Umbilical cord (tissue), 1 donor: ENCODE measurements at regions not wholly inside any gene's neighbourhood (a gene's known extent, or its start where the extent isn't known, plus 50 kb on each side); places are given as distances from the start of the nearest gene placed in this dataset.

ENCODE experiments used
- DNase-seq: peaks from one replicate; pipeline ENCODE4 v3.0.0-alpha.2; 2015; ENCODE audit warnings: low spot score

DNA sequence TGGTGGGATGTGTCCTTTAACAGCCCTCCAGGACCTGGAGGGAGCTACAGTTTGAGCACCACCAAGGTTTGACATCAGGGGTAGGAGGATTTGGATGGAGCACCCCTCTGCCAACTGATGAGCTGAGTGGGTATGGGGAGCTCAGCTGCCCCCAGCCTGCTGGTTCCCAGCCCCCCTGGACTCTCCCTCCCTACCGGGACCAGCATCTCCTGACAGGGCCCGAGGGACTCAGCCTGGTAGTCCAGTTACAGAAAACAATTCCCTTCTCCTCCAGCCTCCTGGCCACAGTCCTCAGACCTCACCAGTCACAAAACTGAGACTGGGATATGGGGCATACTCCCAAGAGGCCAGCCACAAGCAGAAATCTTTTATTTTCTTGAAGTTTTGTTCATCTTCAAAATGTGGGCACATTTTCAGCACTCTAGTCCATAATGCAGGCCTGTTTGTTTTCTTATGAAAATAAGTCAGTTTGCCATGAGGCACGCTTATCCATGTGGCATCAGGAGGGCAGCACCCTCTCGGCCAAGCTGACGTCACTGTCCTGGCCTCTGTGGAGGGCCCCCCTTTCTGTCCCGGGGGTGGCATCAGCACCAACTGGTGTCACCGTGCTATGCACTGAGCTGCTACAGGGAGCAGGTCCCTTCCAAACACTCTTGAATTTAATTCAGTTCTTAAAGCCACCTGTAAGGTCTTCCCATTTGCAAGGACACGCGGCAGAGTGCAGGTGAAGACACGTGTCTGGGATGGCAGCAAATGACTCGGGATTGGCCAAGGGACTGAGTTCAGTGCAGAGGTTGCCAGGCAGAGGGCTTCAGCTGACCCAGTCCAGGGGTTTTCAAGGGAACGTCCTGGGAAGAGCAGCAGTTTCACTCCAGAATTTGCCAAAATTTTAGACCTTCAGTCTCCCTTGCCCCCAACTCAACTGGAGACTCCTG, 187.6 kb downstream of the GADD45G start:
- no peak for DNase-seq

DNA sequence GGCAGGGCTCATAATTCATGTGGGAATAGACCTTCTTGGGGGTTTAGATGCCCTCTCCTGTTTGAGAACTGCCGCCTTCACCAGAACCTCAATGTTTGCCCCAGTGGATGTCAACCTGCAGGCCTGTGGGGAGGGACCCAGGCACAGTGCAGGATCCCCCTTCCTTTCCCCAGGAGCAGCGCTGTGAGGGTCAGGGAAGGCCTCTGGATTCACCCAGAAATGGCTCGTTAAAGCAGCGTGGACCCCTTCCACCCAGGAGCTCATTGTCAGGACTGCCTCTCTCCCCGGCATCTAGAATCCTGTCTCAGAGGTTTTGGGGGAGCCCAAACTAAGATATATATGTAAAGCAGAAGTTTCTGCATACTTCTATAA, 188.3 kb downstream of the GADD45G start:
- no peak for DNase-seq

DNA sequence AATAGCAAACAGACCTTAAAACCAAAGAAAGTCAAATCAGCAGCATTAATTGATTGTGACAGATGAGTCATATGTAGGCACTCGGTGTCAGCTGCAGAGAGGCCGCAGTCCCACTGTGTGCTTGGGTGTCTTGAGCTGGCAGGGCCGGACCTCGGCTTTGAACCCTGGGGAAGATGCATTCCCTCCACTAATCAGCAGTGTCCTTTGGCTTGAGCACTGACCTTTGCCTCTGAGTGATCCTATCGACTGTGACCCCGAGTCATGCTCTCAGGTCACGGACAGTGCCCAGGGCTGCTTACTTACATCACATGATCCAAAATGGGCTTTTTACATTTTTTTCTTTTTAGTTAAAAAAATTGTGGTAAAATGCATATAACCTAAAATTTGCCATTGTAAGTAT, 188.7 kb downstream of the GADD45G start:
- DNase-seq, result no peak

DNA sequence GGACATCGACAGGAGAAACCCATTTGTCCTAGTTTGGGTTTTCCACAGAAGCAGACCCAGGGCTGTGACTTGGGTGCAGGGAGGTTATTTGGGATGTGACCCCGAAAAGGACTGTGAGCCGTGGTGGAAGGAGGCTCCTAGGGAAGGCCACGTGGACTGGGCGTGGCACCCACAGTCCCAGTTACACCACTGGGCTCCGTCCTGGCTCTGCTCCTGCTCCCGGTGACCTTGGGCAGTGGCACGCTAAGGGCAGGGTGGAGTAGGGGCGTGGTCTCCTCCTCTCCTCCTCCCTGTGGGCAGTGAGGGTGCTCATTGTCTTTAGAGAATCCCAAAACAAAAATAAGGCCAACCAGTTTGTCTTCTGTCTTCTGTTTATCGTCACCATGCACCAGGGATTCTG, 190.1 kb downstream of the GADD45G start:
- DNase-seq, result no peak

DNA sequence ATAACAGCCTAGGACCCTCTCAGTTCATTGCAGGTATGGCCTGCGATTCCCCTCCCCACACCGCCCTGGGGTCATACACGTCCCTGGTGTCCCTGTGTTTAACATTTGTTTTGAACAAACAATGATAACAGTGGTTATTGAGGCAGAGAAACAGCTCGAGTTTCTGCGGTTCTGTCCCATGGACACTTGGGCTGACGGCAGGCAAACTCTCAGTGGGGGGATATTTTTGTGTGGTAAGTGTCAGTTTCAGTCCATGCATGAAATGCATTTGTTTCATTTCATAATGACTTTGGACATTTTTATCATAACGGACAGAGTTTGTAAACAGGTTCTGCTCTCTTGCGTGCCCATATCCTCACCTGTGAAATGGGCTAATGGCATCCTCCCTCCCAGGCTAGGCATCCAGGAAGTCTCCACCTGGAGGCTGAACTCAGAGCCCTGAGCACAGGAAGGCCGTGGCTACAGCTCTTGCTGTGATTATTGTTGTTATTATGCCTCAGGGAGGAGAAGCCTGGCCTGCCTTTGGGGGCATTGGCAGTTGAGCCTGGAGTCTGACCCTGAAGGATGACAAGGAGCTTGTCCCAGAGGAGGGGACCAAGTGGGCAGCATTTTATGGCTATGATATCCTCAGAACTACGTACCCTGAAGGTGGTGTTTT, 190.9 kb downstream of the GADD45G start:
- no peak for DNase-seq

DNA sequence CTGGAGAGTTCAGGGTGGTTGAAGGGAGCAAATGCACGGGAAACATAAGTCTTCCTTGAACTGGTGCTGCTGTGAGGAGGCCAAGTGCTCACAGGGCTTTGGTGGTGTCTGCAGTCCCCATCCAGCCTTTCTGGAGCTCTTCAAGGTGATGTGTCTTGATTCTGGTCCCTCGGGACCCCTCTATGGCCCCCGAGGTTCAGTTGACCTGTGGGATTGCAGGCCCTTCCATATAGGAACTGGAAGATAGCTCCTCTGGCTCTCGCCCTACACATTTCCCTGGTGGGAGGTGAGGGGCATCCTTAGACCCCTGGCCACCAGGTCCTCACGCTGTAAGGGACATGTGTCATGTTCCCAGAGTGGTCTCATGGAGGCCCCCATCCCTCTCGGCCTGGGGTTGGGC, 191.8 kb downstream of the GADD45G start:
- DNase-seq, result no peak

DNA sequence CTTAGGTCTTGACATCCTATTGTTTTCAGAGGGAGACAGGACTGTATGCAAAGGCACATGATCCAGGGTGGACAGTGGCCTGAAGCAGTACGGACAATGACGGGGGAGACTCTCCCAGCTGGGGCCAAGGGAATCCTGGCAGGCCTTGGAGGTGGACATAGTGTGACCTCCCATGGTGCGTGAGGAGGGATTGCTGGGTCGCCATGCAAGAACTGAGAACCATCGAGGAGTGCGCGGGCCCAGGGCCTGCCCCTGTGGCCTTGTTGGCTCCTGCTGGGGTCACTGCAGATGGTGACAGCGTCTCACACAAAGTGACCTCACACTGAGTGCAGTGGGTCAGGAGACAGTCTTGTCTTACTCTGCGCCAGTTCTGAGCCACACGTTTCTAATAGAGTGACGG, 192.4 kb downstream of the GADD45G start:
- DNase-seq, result no peak

DNA sequence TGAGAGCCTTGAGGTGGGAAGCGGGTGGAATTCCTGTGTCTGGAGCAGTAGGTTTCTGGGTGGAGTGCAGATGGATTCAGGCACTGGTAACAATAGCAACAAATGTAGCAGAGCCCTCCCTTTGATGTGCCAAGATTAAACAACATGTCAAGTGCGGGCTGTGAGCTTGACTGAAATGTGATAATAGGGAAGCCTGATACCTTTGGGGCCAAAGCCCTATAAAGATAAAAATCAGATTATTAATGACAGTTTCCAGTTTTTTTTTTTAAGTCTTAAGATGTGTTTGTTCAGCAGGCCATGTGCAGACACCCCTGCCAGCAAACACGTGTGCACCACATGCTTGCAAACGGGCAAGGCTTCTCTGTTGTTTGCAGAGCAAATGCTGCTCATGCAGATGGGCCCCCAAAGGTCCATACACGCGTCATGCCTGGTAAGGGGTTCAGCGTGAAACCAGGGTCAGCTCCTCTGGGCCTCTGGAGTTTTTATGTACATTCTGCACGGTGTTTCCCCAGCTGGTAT, 193.2 kb downstream of the GADD45G start:
- peak; percentile 48 for DNase-seq

DNA sequence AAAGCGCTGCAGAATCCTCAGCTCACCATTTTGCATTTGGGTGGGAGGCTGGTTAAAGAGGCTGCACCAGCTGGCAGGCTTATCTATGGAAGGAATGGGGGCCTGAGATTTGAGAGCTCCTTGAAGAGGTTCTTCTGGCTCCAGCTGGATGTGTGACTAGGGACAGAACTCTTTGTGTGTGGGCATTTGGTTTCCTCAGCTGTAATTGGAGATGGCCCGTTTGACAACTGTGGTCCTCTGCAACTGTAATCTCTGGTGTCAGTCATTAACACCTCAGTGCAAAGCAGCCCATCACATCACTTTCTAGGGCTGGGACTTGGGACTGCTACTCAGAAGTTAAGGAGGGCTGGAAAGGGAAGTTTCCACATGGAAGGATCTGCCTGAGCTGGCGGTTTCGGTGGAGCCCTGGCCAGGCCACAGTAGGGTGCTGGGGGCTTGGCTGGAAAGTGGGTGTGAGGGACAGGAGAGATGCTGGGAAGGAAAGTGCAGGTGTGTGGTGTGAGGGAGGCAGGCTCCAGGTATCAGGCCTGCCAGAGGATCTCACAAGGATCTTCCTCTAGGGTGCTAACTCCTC, 193.8 kb downstream of the GADD45G start:
- DNase-seq, result no peak

DNA sequence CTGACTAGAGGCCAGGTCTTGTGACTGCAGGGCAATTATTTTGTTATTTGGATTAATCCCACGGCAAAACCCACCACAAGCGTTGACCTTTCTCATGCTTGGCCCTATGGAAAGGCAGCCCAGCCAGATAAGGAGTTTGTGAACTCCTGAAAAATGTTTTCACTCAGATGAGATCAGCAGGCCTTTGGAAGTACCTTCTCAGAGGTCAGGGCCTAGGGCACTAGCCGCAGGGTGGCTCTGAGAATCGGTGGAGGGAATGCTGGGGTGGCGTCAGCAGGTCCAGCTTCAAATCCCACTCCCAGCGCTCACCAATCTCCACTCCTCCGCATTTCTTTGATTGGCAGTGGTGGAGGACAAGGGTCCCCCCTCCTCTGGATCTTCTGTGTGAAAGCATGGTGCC, 194.4 kb downstream of the GADD45G start:
- no peak for DNase-seq

DNA sequence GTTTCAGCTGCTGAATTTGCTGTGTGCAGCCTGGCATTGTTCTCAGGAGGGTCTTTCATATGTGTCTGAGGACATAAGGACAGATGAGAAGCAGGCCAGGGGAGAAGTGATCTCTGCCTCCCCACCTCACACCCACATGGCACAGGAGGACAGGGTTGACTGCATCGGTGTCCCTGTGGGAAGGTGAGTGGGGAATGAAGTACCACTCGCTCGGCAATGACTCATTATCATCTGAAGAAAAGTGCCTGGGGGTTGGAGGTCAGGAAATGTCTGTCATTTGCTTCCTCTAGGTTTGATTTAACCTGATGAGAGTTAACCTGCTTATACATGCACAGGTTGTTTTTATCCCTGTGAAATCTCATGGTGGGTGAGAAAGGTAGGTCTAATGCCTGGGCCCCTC, 195.0 kb downstream of the GADD45G start:
- DNase-seq, result no peak

DNA sequence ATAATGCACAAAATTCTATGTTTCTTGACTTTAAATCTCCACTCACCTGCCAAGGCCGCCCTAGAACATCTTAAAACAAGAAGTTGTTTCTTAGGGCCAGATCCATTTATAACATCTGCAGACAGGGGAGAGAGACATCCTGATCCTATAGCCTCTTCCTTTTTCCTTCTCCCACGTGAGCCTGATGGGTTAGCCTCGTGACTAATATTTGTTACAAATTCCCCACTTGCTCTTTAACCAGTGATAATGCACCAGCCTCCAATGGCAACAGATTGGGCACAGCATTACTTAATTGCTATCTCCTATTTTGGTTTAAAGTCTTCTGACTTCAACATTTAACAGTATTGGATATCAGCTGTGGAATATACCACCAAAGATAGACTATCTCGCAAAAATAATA, 196.5 kb downstream of the GADD45G start:
- DNase-seq, result no peak

DNA sequence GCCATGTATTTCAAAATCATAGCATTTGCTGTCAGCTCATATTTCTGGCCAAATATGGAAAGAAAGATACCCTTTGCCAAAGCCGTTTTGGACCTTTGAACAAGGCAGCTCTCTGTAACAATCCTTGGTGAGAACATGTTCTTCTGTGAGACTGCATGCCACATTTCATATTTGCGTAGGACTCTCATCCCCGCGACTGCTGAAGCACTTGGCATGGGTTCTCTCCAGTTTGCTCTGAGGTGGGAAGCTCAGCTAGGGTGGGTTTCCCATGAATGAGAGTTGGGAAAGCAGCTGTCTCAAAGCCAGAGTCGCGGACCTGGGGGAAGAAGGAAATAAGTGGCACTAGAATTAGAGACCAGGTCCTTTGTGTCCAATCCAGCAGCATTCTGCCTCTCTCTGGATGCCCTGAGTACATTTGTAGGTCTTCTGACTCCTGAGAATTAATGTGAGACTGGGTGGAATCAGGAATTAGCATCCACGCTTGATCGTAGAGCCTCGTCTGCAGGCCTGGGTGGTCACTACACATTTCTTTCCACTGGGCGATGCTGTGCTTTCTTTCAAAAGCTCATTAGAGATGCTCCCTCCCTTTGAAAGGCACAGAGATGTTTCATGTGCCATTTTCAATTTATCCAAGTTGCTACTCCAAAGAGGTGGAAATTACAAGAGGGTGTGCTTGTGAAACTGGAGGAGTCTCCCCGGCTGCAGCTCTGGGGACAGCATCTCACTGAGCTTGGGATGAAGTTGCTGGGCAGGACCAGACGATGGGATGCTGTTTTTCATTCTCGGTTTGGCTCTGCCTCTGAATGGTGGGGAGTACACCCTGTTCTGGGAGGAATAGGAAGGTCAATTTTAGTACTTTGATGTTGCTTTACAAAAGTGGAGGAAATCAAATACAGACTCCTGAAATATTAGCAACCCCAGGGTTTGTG, 197.2 kb downstream of the GADD45G start:
- DNase-seq, result peak; percentile 42

DNA sequence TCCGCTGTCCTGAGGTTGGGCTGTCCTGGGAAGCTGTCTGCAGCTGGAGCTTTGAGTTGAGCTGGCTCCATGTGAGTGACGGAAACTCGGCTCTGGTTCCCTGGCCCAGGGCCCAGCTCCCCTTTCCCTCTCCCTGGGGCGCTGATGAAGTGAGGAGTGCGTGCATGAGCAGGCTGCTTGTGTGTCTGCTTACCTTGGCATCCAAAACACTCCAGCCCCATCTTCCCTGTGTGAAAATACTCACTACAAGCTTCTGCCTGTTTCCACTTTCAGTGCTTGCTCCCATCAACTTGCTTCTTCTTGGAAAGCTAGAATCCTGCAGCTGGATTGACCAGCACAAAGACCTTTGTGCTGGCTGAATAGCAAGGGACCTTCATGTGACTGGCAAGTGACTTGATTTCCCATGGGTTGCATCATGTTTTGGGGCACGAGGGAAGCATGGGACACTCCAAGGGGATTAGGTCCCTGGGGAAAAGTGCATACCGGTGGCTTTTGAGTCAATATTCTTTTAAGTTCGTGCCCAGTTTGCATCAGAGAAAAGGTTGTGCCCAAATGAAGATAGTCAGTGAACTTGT, 198.1 kb downstream of the GADD45G start:
- DNase-seq, result peak; percentile 84

DNA sequence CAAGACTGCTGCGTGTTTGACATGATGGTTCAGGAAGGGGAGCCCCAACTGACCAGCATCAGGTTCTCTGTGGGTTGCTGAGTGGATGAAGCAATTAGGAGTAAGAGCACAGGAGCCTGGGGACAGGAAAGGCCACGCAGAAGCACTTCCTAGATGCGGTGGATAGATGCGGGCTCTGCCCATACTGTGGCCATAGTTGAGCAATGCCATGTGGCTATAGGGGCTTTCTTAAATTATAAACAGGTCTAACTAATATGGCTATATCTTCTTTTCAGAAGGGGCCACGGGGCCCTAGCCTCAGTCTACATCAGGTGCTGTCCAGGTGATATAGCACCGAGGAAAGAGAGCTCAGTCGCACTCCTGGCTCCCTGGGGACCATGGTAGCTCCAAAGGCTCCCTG, 198.6 kb downstream of the GADD45G start:
- DNase-seq, result no peak

DNA sequence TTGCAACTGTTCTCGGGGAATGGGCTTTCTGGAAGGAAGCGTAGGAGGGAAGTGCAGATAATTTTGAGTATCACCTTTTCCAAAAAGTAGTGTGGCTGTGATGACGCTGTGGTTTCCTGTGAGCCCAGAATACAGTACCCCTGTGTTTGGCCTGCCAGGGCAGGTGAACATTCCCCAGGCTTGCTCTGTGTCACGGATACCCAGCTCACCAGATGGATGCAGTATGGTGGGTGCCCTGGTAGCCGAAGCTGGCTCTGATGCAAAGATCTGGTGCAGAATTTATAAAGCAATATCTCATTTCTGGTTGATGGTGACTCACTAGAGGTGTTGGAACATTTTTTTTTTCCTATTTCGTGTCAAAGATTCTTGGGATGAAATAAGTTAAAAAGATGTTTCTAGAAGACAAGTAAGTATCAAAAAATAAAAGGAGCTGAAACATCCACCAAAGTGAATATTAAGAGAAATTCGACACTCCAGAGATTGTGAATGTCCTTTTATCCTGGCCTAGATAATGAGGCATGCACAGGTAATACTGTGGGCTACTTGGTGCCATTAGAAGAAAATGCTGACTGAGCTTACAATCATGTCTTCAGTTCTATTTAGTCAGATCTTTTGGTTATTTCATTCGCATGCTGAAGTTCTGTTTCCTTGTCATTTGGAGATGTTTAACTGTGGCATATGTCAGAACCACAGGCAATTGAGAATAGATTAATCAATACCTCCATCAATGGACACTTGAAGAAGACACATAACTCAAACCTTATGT, 200.1 kb downstream of the GADD45G start:
- no peak for DNase-seq

DNA sequence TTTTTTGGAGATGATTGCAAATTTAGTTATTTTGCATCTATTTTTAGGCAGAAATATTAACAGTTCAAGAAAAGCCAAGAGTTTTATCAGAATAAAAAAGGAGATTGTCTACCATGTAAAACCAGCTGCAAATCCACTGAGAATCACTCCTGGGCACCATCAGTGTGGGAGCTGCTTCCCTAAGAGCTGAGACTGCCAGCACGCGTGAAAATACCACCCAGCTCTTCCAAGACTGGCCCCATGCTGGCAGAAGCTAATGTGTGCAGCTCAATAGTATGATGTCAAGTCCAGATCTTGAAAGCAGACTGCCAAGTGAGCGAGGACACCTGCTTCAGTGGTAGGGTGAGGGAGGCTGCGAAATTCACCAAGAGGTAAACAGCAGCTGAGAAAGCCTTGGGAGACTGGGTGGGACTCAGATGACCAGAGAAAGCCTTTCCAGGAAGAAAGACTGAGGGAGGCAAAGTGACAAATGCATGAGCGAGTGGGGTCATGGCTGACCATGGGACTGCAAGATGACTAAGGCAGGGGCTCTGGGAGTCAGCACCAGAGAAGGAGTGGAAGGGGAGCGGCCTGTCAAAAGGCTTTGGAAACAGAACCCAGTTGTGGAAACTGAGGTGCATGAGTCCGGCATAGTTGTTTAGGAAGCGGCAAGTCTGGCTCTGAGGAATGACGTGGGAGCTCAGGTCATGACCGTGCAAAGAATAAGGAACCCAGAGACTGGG, 200.9 kb downstream of the GADD45G start:
- DNase-seq, result no peak

DNA sequence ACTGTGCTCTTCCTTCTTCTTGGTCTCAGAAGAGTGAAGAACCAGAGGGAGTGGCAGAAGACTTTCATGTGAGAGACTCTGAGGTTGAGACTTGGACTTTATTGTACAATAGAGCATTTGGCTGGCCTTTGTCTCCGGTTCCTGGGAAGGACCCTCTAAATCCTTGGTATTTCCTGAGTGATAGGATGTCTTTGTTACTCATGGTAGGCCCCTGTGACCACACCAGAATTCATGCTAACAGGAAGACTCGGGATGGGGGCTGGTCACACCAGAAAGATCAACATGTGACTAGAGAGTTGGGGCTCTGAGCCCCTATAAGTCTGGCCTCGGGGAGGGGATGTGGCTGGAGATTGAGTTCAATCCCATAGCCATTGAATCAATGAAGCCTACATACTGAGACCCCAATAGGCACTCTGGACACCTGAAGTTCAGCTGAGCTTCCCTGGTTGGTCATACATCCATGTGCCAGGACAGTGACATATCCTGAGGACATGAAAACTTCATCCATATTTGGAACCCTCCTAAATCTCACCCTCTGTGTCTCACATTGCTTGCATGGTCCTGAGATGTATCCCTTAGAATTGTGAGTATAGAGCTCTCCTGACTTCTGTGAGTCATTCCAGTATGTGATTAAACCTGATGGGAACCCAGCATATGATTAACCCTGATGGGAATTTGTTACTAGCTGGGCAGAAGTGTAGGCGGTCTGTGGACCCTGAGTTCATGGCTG, 201.7 kb downstream of the GADD45G start:
- DNase-seq, result no peak

DNA sequence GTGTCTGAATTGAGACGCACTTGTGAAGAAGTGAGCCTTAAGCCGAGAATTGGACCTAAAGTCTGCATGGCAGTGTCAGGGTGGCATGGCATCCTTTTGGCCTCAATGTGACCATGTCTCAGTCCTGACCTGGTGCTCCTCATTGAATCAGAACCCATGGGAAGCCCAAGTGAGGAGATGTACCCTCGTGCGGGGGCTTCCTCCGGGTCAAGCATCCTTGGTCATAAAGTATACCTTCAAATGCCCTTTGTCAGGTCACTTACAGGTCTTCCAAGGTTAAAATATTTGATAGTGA, 202.2 kb downstream of the GADD45G start:
- DNase-seq, result no peak
